Aorta (tissue), 5 donors: ENCODE measurements at regions not wholly inside any gene's neighbourhood (a gene's known extent, or its start where the extent isn't known, plus 50 kb on each side); places are given as distances from the start of the nearest gene placed in this dataset.

Experiments used
- ATAC-seq: fragments of 200-7000 bp; cut with Tn5 transposase; one replicate; pipeline ENCODE4 v1.9.1; 2022; ENCODE audit warnings: moderate library complexity; ENCODE audit not compliant: low FRiP score
- DNase-seq, 2 donors: peaks; one replicate each; pipeline ENCODE4 v3.0.0-alpha.2; 2020
- H3K27ac ChIP-seq, 2 donors: one replicate each; pipeline ENCODE4 v1.5.1; 2013; ENCODE audit warnings: low read length in 2 of 2, mild to moderate bottlenecking in 2 of 2, moderate library complexity in 2 of 2, control low read depth in 1 of 2, inconsistent platforms in 1 of 2, low read depth in 1 of 2
- H3K27me3 ChIP-seq, 2 donors: one replicate each; pipeline ENCODE4 v1.6.1; 2013; ENCODE audit warnings: control low read depth in 1 of 2, low read length in 1 of 2, mild to moderate bottlenecking in 1 of 2, moderate library complexity in 1 of 2; ENCODE audit not compliant: insufficient read depth in 2 of 2, control insufficient read depth in 1 of 2
- H3K36me3 ChIP-seq, 2 donors: one replicate each; pipeline ENCODE4 v1.6.1; 2013; ENCODE audit warnings: control low read depth in 1 of 2, low read length in 1 of 2, mild to moderate bottlenecking in 1 of 2; ENCODE audit not compliant: insufficient read depth in 2 of 2, control insufficient read depth in 1 of 2
- H3K4me1 ChIP-seq, 2 donors: one replicate each; pipeline ENCODE4 v1.6.1; 2013; ENCODE audit warnings: low read length in 2 of 2, control low read depth in 1 of 2, mild to moderate bottlenecking in 1 of 2, moderate library complexity in 1 of 2; ENCODE audit not compliant: insufficient read depth in 2 of 2, control insufficient read depth in 1 of 2
- H3K4me3 ChIP-seq, 2 donors: one replicate each; pipeline ENCODE4 v1.5.1; 2013; ENCODE audit warnings: low read length in 2 of 2, control low read depth in 1 of 2, mild to moderate bottlenecking in 1 of 2
- H3K9me3 ChIP-seq: one replicate; pipeline ENCODE4 v1.6.1; 2013; ENCODE audit warnings: mild to moderate bottlenecking, low read length; ENCODE audit not compliant: control insufficient read depth
- WGBS, 2 donors: extraction: QIAGEN DNeasy Blood & Tissue Kit; methylation state at CpG; one replicate each; pipeline ENCODE4 v1.1.7; 2013; 5-methylcytosine and 5-hydroxymethylcytosine counted together
- intact Hi-C, 2 donors: fragments of 100-400 bp; cut with DNase I; formaldehyde crosslinking; loops; one replicate each; pipeline versions ENCODE4 v1.14.2 to v1.15.0; 2022
- donor health status: healthy with polysubstance abuse.
- donor health status: Bipolar disorder and iron deficiency.
- donor health status: DM: no; HTN: no; CAD: no.
- donor health status: DM: no; HTN: no; CAD: no.
- donor health status: DM: yes; HTN: yes; CAD: no.

- Histone ChIP-seq H3K36me3 (no peaks in the 10 kb centered on the region), H3K4me1 (no peaks in the 10 kb centered on the region), H3K27me3 (no peaks in the 10 kb centered on the region), H3K27ac (no peak overlapping the region), H3K4me3 (no peak overlapping the region), H3K9me3 (no peaks in the 10 kb centered on the region)
- intact Hi-C loops: no loop called here
- DNase-seq: no peak
- 48 to 51% methylated on average over 4 of the region's 4 CpGs for WGBS, 2 donors
- ATAC-seq: no peak
Measured at GRCh38 chr4:176920694-176921093, 128.0 kb upstream of the VEGFC start.

- Histone ChIP-seq H3K4me1 (no peaks in the 10 kb centered on the region), H3K27ac (no peak overlapping the region), H3K9me3 (no peaks in the 10 kb centered on the region), H3K36me3 (no peaks in the 10 kb centered on the region), H3K27me3 (no peaks in the 10 kb centered on the region), H3K4me3 (no peak overlapping the region)
- ATAC-seq (no peak), DNase-seq (no peak)
- intact Hi-C loops: no loop called here
- WGBS, 2 donors: 50 to 51% methylated on average over 4 of the region's 4 CpGs
Measured at GRCh38 chr4:176921256-176921655, 128.5 kb upstream of the VEGFC start.

GRCh38 chr4:176924238-176924637 is 131.5 kb upstream of the VEGFC start:
- Histone ChIP-seq H3K4me1 (no peaks in the 10 kb centered on the region), H3K9me3 (no peaks in the 10 kb centered on the region), H3K27me3 (no peaks in the 10 kb centered on the region), H3K27ac (no peak overlapping the region), H3K4me3 (no peak overlapping the region), H3K36me3 (no peaks in the 10 kb centered on the region)
- intact Hi-C loops: no loop called here
- 97 to 100% methylated on average over 4 of the region's 4 CpGs for WGBS, 2 donors
- no peak for ATAC-seq
- DNase-seq: no peak

- no peaks in the 10 kb centered on the region for H3K27me3 ChIP-seq
- no peaks in the 10 kb centered on the region for H3K4me1 ChIP-seq
- intact Hi-C loops: no loop called here
- H3K36me3 ChIP-seq: no peaks in the 10 kb centered on the region
- H3K4me3 ChIP-seq: no peak overlapping the region
- DNase-seq (no peak), ATAC-seq (no peak)
- no peak overlapping the region for H3K27ac ChIP-seq
- H3K9me3 ChIP-seq: no peaks in the 10 kb centered on the region
- 71 to 73% methylated on average over 2 of the region's 2 CpGs for WGBS, 2 donors
Measured at GRCh38 chr4:176925962-176926361, 133.2 kb upstream of the VEGFC start.

GRCh38 chr4:176927117-176927516 is 134.4 kb upstream of the VEGFC start:
- H3K9me3 ChIP-seq: no peaks in the 10 kb centered on the region
- DNase-seq (no peak), ATAC-seq (no peak)
- no peak overlapping the region for H3K27ac ChIP-seq
- 84 to 89% methylated on average over 1 of the region's 1 CpG for WGBS, 2 donors
- H3K36me3 ChIP-seq: no peaks in the 10 kb centered on the region
- H3K4me1 ChIP-seq: no peaks in the 10 kb centered on the region
- intact Hi-C loops: no loop called here
- H3K27me3 ChIP-seq: no peaks in the 10 kb centered on the region
- H3K4me3 ChIP-seq: no peak overlapping the region

DNA sequence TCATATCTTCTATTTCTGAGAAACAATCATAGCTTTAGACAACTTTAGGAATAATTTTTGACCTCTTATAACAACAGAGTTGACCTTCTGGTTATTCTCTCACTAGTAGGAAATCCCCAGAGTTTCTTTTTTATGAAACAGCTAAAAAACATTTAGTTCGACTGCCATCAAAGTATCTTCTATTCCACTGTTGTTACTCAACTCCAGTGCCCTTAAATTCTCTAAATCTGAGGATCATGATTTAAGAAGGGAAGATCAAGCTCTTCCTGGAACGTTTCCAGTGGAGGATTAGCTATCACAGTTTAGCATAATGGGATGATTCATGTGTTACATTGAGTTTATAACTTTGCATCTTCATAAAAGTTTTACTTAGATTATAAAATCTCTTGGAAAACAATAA is 134.9 kb upstream of the VEGFC start:
- WGBS, 2 donors: 33 to 41% methylated on average over 2 of the region's 2 CpGs
- no peaks in the 10 kb centered on the region for H3K4me1 ChIP-seq
- no peak overlapping the region for H3K27ac ChIP-seq
- ATAC-seq (no peak), DNase-seq (no peak)
- no peaks in the 10 kb centered on the region for H3K36me3 ChIP-seq
- intact Hi-C loops: no loop called here
- H3K27me3 ChIP-seq: no peaks in the 10 kb centered on the region
- no peaks in the 10 kb centered on the region for H3K9me3 ChIP-seq
- no peak overlapping the region for H3K4me3 ChIP-seq

DNA sequence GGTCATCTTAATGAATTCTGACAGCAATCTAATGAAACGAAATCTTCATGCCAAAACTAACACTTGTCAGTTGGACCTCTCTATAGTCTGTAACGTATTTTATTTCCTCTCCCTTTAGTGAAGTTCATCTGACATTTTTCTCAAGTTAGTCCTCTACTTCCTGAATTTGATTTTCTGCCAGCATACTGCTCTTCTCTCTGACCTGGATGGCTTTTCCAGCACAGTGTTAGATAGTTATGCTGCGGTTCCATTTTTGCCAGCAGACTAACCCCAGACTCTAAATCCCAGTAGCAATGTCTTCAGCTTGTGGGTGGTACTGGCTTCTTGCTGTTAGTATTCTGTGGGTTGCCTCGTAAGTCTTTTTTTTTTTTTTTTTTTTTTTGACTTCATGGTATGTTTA is 146.7 kb upstream of the VEGFC start:
- 29 to 34% methylated on average over 4 of the region's 4 CpGs for WGBS, 2 donors
- no peak overlapping the region for H3K27ac ChIP-seq
- no peaks in the 10 kb centered on the region for H3K27me3 ChIP-seq
- intact Hi-C loops: no loop called here
- H3K4me1 ChIP-seq: no peaks in the 10 kb centered on the region
- ATAC-seq: no peak
- H3K9me3 ChIP-seq: no peaks in the 10 kb centered on the region
- no peaks in the 10 kb centered on the region for H3K36me3 ChIP-seq
- no peak for DNase-seq
- H3K4me3 ChIP-seq: no peak overlapping the region

- intact Hi-C loops: no loop called here
- Histone ChIP-seq H3K4me3 (no peak overlapping the region), H3K9me3 (no peaks in the 10 kb centered on the region), H3K27me3 (no peaks in the 10 kb centered on the region), H3K4me1 (no peaks in the 10 kb centered on the region), H3K27ac (no peak overlapping the region), H3K36me3 (no peaks in the 10 kb centered on the region)
- DNase-seq (no peak), ATAC-seq (no peak)
- WGBS, 2 donors: 0% methylated on average over 1 of the region's 1 CpG
Measured at GRCh38 chr4:176945334-176945733, 152.6 kb upstream of the VEGFC start.

DNA sequence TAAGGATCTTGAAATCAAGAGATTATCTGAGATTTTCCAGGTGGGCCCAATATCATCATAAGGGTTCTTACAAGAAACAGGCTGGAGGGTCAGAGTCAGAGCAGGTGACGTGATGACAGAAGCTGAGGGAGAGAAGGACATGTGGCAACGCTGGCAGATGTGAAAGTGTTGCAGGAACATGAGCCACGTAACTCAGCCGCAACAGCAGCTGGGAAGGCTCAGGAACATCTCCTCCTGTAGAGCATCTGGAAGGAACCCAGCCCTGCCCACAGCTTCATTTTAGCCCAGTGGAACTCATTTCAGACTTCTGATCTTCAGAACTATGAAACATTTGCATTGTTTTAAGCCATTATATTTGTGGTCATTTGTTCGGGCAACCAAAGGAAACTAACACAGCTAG is 156.3 kb upstream of the VEGFC start:
- no peak for ATAC-seq
- no peak overlapping the region for H3K27ac ChIP-seq
- WGBS, 2 donors: 73 to 82% methylated on average over 5 of the region's 5 CpGs
- no peaks in the 10 kb centered on the region for H3K9me3 ChIP-seq
- no peak overlapping the region for H3K4me3 ChIP-seq
- no peaks in the 10 kb centered on the region for H3K36me3 ChIP-seq
- no peak for DNase-seq
- intact Hi-C loops: no loop called here
- H3K27me3 ChIP-seq: no peaks in the 10 kb centered on the region
- H3K4me1 ChIP-seq: no peaks in the 10 kb centered on the region
